GM18909 (cell line): ENCODE measurements at regions not wholly inside any gene's neighbourhood (a gene's known extent, or its start where the extent isn't known, plus 50 kb on each side); places are given as distances from the start of the nearest gene placed in this dataset.

ENCODE experiments used
- ATAC-seq: cut with Tn5 transposase; IDR thresholded peaks from one replicate; pipeline ENCODE4 v1.9.1; 2021; ENCODE audit warnings: mild to moderate bottlenecking; ENCODE audit not compliant: unreplicated experiment, poor library complexity

- ATAC-seq, result no peak
These were observed 91.1 kb downstream of the TTC32 start for GRCh38 chr2:19810637-19811036.

GRCh38 chr2:19810148-19810547, 91.6 kb downstream of the TTC32 start:
- ATAC-seq, result no peak

DNA sequence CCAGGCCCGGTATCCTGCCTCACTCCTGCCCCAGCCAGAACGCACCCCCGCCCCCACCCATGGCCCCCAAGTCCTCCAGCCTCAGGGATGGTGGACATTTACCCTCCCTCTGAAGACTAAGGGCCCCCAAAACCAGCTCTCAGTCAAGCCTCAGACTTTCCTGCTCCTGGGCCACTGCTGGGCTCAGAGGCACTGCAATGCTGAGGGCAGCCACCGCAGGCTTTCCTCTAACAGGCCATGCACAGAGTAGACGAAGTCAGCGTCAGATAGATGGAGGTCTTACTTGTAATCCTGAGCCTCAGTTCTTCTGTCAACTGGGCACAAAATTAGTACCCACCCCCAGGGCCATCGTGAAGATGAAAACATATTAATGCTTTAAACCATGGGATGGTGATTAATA, 92.6 kb downstream of the TTC32 start:
- no peak for ATAC-seq

DNA sequence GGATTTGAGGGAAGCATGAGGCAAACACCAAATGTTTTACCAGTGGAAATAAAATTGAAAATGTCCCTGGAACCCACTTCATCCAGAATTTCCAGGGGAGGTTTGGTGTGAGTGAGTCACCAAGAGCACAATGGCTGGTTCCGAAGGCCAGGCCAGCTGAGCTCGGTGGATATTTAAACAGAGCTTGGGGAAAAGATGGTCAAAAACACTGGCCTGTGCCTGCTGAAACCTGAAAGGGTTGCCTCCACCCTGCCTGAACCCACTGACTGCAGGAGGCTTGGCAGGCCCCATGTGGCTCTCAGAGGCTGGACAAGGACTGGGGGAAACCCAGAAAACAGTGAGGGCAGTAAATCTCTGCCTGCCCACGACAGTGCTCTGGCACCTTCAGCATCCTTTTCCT, 93.9 kb downstream of the TTC32 start:
- ATAC-seq, result no peak

DNA sequence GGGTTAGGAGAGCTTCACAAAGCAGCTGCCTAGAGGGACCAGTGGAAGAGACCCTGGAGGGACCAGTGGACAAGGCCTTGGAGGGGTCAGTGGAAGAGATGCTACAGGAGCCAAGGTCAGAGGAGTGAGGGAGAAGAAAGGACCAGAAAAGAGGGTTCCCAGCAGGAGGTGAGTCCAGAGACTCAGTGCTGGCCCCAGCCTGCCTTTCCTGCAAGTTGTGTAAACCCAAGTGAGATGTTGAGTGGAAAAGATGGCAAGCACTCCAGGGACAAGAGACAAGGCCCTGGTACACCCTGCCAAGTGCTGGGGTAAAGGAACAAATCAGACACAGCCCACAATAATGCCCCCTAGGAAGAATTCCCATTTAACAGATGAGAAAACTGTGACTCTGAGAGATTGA, 94.4 kb downstream of the TTC32 start:
- ATAC-seq, result no peak

- no peak for ATAC-seq
These were observed 95.2 kb downstream of the TTC32 start for GRCh38 chr2:19806591-19806990.

GRCh38 chr2:19806131-19806530, 95.7 kb downstream of the TTC32 start:
- ATAC-seq, result no peak

- no peak for ATAC-seq
These were observed 96.5 kb downstream of the TTC32 start for GRCh38 chr2:19805266-19805665.

DNA sequence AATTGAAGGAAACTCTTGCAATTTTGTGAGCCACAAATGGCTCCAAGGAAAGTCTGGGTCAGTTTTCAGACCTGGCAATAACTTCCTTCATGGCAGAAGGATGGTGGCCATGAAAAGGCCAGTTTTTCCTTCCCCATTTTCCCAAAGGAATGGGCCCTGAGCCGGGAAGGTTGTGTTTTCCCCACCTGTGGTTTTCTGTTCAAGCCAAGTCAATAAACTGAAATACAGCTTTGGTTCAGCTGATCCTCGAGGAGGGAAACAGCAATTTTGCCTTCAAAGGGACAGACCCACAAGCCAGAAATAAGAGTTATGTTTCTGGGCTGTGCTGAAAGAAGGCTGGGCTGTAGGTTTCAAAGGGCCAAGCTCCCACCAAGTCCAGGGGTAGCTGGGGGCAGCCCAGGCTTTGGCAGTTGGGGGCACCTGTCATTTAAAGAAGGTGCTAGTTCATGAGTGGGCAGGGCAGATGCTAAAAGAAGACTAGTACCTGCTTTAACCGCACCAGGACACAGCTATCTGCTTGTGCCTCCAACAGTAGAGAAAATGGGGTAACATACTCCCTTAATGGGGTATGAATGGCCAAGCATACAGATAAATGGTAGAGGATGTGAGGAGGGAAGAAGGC, 97.0 kb downstream of the TTC32 start:
- no peak for ATAC-seq

DNA sequence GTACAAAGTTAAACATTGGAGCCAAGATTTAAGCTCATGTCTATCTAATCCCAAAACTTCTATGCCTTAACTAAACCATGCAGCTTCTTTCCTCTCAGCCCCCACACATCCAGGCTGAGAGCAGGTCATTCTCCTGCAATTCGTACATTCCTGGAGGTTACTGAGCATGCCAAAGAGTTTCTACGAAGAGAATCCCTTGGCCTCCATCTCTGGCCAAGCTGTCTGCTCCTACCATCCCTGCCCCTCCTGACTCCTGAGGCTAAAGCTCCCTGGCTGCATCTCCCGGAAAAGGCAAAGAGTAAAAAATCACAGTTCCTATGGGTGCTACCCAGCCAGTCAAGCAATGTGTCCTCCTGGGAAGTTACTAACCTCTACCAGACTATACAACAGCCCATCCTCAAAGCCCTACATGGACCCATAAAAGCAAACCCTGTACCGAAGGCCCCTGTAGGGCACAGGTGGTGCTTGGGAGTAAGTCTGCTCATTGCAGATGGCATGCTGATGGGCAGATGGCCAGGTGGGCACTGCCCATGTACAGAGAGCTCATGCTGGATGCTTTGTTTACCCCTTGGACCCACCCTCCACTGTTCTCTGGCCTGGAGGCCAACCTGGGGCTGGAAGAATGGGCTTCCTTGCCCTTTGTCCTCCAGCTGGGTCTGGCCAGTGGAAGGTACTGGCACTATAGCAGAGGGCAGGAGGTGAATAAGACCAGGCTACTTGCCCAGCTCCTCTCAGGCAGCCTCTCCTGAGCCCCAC, 99.5 kb downstream of the TTC32 start:
- ATAC-seq, result no peak

GRCh38 chr2:19801367-19802080, 100.3 kb downstream of the TTC32 start:
- ATAC-seq, result no peak

GRCh38 chr2:19800796-19801195, 101.0 kb downstream of the TTC32 start:
- no peak for ATAC-seq

- no peak for ATAC-seq
These were observed 101.7 kb downstream of the TTC32 start for GRCh38 chr2:19799881-19800780.

DNA sequence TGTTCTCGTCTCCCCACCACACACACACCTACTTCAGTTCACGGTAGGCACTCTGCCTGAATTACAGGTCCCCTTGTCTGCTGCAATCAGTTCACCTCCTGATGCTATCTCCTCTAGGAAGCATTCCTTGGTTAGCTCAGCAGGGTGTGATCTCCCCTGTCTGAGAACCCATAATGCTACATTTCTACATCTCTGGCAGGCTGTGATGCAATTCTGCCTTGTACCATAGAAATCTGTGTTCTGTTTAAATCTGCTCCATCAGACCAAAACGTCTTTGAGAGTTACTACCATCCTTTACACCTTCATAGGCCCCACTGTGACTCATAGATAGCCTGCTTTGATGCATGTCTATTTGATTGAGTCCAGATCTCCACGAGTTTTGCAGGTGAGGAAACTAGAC, 103.9 kb downstream of the TTC32 start:
- ATAC-seq, result no peak

DNA sequence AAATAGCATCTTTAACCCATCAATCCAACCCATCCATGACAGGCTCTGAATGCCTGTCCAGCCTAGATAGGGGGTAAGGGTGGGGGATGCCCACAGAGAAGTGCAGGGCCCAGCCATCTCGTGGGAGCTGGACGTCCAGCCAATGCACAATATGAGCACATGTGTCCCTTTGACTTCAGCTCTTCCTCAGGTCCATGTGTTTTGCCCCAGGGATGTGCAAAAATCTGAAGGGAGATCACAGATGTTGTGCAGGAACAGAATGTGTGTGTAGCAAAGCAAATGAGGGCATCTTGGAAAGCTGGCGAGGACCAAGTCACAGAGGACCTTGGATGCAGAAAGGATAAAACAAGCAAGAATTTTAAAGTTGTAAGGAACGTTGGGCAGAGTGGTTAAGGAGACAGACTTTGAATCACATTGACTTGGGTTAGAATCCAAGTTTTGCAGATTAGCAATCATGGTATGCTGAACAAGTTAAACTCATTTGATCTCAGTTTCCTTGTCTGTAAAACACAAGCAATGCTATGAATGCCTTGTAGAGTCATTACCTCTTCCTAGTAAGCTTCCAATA, 104.5 kb downstream of the TTC32 start:
- ATAC-seq, result no peak

- ATAC-seq, result no peak
These were observed 105.6 kb downstream of the TTC32 start for GRCh38 chr2:19796035-19796695.

DNA sequence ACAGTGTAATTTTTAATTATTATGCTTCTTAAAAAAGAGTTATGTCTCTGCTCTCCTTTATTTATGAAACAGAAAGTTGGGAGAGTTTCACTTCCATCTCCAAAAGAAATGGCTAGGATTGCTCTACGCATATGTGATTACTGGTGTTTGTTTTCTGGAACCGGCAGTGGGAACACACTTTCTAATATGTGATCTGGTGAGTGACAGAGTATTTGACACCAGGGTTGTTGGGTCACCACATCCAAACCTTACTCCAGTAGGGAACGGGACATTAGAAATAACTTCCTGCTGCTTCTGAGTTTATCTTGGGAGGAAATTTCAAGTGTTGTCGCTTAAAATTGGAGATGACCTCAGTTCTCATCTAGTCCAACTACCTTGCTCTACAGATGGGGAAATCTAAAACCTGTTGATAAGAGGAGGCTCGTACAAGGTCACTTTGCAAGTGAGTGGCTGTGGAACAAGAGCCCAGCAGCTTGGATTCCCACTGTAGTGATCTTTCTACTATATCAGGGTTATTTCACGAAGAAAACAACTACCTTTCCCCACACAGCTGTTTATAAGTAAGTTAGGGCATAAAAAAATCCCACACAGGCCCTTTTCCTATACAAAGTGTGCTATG, 108.5 kb downstream of the TTC32 start:
- ATAC-seq, result no peak

GRCh38 chr2:19790291-19790690, 111.5 kb downstream of the TTC32 start:
- no peak for ATAC-seq

DNA sequence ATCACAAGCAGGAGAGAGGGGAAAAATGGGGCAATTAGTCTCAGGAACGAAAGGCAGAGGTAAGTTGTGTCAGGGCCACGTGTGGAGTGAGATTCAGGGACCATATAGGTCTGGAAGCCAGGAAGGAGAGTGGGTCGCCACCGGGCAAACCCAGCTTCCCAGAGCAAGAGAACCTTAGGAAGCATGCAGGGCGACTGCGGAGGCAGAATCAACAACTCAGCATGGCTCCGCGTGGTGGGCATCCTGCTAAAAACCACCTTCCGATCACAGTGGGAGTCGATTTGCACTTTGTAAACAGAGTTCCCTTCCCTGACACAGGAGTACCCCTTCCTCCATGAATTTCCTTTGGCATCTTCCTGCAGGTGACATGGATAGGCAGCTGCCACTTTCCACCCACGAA, 114.6 kb downstream of the TTC32 start:
- no peak for ATAC-seq
